A549 (cell line): ENCODE measurements at regions not wholly inside any gene's neighbourhood (a gene's known extent, or its start where the extent isn't known, plus 50 kb on each side); places are given as distances from the start of the nearest gene placed in this dataset.

Source experiments
- ATAC-seq, 2 experiments: fragments of 200-7000 bp in 1 of 2; fragments of >200 bp in 1 of 2; cut with Nextera tagmentation in 1 of 2; cut with Tn5 transposase in 1 of 2; 3 replicates each; pipeline versions ENCODE4 v1.8.0 to v1.9.1; 2018 to 2020; ENCODE audit warnings: mild to moderate bottlenecking in 1 of 2, moderate library complexity in 1 of 2
- CTCF ChIA-PET: fragments of 300-600 bp; sonication (Branson Sonifier 250); formaldehyde crosslinking; extraction: SDS; loops from one replicate; lab custom pipeline; 2021; ENCODE audit warnings: antibody characterized with exemption, inconsistent platforms; lab: Yijun Ruan, JAX
- POLR2A ChIA-PET: fragments of 350-600 bp; formaldehyde crosslinking; extraction: SDS; loops from one replicate; lab custom pipeline; 2021; ENCODE audit warnings: antibody characterized with exemption, inconsistent platforms; lab: Yijun Ruan, JAX
- DNase-seq, 2 experiments: peaks; one replicate each; pipeline versions ENCODE4 v3.0.0 to v3.0.0-alpha.2; 2011 to 2016; ENCODE audit warnings: low read depth in 1 of 2, low spot score in 1 of 2
- FAIRE-seq: peaks from 2 replicates; lab custom pipeline; 2011; peaks lifted over from hg19 to GRCh38; lab: Jason Lieb, UNC
- H3K27ac ChIP-seq, 2 experiments: fragments of >200 bp; sonication (Bioruptor Twin); formaldehyde crosslinking; 3 replicates each; pipeline ENCODE4 v1.5.1; 2016 to 2017
- H3K4me1 ChIP-seq: fragments of >200 bp; sonication (Bioruptor Twin); formaldehyde crosslinking; 3 replicates; pipeline ENCODE4 v1.6.1; 2016
- H3K4me2 ChIP-seq: fragments of >200 bp; sonication (Bioruptor Twin); formaldehyde crosslinking; 3 replicates; pipeline ENCODE4 v1.6.1; 2016
- H3K4me3 ChIP-seq: fragments of >200 bp; sonication (Bioruptor Twin); formaldehyde crosslinking; 3 replicates; pipeline ENCODE4 v1.5.1; 2016
- H3K9me3 ChIP-seq: fragments of >200 bp; sonication (Bioruptor Twin); formaldehyde crosslinking; 3 replicates; pipeline ENCODE4 v1.6.1; 2016
- CHD4 ChIP-seq: fragments of 200-600 bp; sonication (generic); IDR thresholded peaks from 2 replicates; pipeline ENCODE4 v1.6.1; 2016; ENCODE audit warnings: antibody characterized with exemption, mild to moderate bottlenecking, borderline replicate concordance
- EHF ChIP-seq: fragments of 250-450 bp; sonication (Bioruptor Pico); IDR thresholded peaks from 2 replicates; pipeline ENCODE4 v1.5.0; 2020; ENCODE audit warnings: mild to moderate bottlenecking
- ESRRA ChIP-seq: fragments of 150-350 bp; IDR thresholded peaks from 2 replicates; pipeline ENCODE4 v1.6.1; 2014; ENCODE audit warnings: mild to moderate bottlenecking, low read length, borderline replicate concordance
- FOXS1 ChIP-seq: fragments of 250-450 bp; sonication (Bioruptor Pico); IDR thresholded peaks from 2 replicates; pipeline ENCODE4 v1.5.0; 2020; ENCODE audit warnings: mild to moderate bottlenecking, moderate library complexity
- GATA3 ChIP-seq: IDR thresholded peaks from 2 replicates; pipeline ENCODE4 v1.6.1; 2012; ENCODE audit warnings: borderline replicate concordance
- HDAC2 ChIP-seq: fragments of 200-600 bp; sonication (generic); IDR thresholded peaks from 2 replicates; pipeline ENCODE4 v1.6.1; 2016
- HEYL ChIP-seq: fragments of 250-450 bp; sonication (Bioruptor Pico); IDR thresholded peaks from 2 replicates; pipeline ENCODE4 v1.8.0; 2021; ENCODE audit warnings: mild to moderate bottlenecking, moderate library complexity
- HOXA7 ChIP-seq: fragments of 250-450 bp; sonication (Bioruptor Pico); IDR thresholded peaks from 2 replicates; pipeline ENCODE4 v1.5.0; 2020; ENCODE audit warnings: mild to moderate bottlenecking, moderate library complexity
- HOXB5 ChIP-seq: fragments of 250-450 bp; sonication (Bioruptor Pico); IDR thresholded peaks from 2 replicates; pipeline ENCODE4 v1.5.0; 2020; ENCODE audit warnings: mild to moderate bottlenecking, moderate library complexity
- JUN ChIP-seq, 2 experiments: fragments of >200 bp; sonication (Bioruptor Twin); formaldehyde crosslinking; IDR thresholded peaks; 2 replicates in 1 of 2; 3 replicates in 1 of 2; pipeline ENCODE4 v1.6.1; 2016 to 2017
- KDM5A ChIP-seq: fragments of 200-600 bp; sonication (generic); IDR thresholded peaks from 2 replicates; pipeline ENCODE4 v1.6.1; 2016; ENCODE audit warnings: antibody characterized with exemption, mild to moderate bottlenecking
- MAFK ChIP-seq: fragments of 450-650 bp; IDR thresholded peaks from 2 replicates; pipeline ENCODE4 v1.6.1; 2014; ENCODE audit not compliant: partially characterized antibody
- MAZ ChIP-seq: fragments of 150-350 bp; IDR thresholded peaks from 2 replicates; pipeline ENCODE4 v1.6.1; 2014; ENCODE audit warnings: antibody characterized with exemption, low read depth, low read length, borderline replicate concordance
- MYC ChIP-seq: IDR thresholded peaks from 2 replicates; pipeline ENCODE4 v1.6.1; 2012; ENCODE audit warnings: mild to moderate bottlenecking, inconsistent platforms, low read length, improper control_type of control experiment, borderline replicate concordance
- NR3C1 ChIP-seq: fragments of >200 bp; sonication (Bioruptor Twin); formaldehyde crosslinking; IDR thresholded peaks from 3 replicates; pipeline ENCODE4 v1.6.1; 2017
- POLR2AphosphoS2 ChIP-seq: conservative IDR thresholded peaks from 2 replicates; pipeline ENCODE4 v1.6.1; 2012; ENCODE audit warnings: low read length, improper control_type of control experiment, inconsistent platforms
- RARB ChIP-seq: fragments of 250-450 bp; sonication (Bioruptor Pico); IDR thresholded peaks from 2 replicates; pipeline ENCODE4 v1.8.0; 2021; ENCODE audit warnings: mild to moderate bottlenecking, moderate library complexity
- RCOR1 ChIP-seq: fragments of 150-350 bp; IDR thresholded peaks from 2 replicates; pipeline ENCODE4 v1.6.1; 2014; ENCODE audit warnings: antibody characterized with exemption, low read length, low read depth
- RFX5 ChIP-seq: fragments of 450-650 bp; IDR thresholded peaks from 2 replicates; pipeline ENCODE4 v1.7.1; 2014; ENCODE audit warnings: antibody characterized with exemption, mild to moderate bottlenecking, moderate library complexity
- RNF2 ChIP-seq: fragments of 200-600 bp; sonication (generic); IDR thresholded peaks from 2 replicates; pipeline ENCODE4 v1.6.1; 2016; ENCODE audit warnings: low read depth, mild to moderate bottlenecking, antibody characterized with exemption, moderate library complexity, borderline replicate concordance
- SMC3 ChIP-seq: fragments of >200 bp; sonication (Bioruptor Twin); formaldehyde crosslinking; IDR thresholded peaks from 3 replicates; pipeline ENCODE4 v1.6.1; 2018; ENCODE audit warnings: inconsistent platforms
- SREBF2 ChIP-seq: fragments of 450-650 bp; IDR thresholded peaks from 2 replicates; pipeline ENCODE4 v1.6.1; 2014; ENCODE audit warnings: mild to moderate bottlenecking, moderate library complexity
- TFCP2L1 ChIP-seq: fragments of 250-450 bp; sonication (Bioruptor Pico); IDR thresholded peaks from 2 replicates; pipeline ENCODE4 v1.5.0; 2021; ENCODE audit warnings: mild to moderate bottlenecking
- WGBS: methylation state at CpG from one replicate; pipeline ENCODE4 v1.1.6; 2017; ENCODE audit errors: missing lambda C conversion rate; 5-methylcytosine and 5-hydroxymethylcytosine counted together
- TF ChIP-seq, protein P1 (sequence below): fragments of 250-450 bp; sonication (Bioruptor Pico); IDR thresholded peaks from 2 replicates; pipeline ENCODE4 v1.5.0; 2020; ENCODE audit warnings: low read depth, mild to moderate bottlenecking, moderate library complexity
- TF ChIP-seq, protein P2 (sequence below): IDR thresholded peaks from 2 replicates; pipeline ENCODE4 v1.6.1; 2012
- TF ChIP-seq, protein P3 (sequence below): fragments of >200 bp; sonication (Bioruptor Twin); formaldehyde crosslinking; IDR thresholded peaks from 3 replicates; pipeline ENCODE4 v1.6.1; 2016
- TF ChIP-seq, protein P4 (sequence below): fragments of 200-600 bp; sonication (generic); IDR thresholded peaks from 2 replicates; pipeline ENCODE4 v1.6.1; 2016; ENCODE audit warnings: antibody characterized with exemption, mild to moderate bottlenecking, moderate library complexity

DNA sequence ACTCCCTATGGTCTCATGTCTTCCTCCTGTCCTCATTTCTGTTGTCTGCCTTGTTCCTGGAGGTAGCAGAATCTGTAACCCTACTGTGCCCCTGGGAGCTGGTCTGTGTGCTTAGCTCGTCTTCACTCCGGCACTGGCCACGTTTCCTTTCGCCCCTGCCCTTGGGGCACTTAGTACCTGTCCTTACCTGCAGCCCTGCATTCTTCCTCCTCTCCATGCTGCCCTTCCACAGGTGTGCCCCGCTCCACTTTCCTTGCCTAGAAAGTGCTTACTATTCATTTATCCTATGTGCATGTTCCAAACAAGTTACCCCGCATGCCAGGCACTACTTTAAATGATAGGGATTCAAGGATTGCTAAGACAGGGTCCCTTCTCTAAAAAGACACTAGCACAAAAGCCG lies 199.9 kb upstream of the ZMIZ1 start:
- CTCF ChIA-PET = no interaction called here
- POLR2A ChIA-PET = no interaction called here
- DNase-seq = no peak
- no peak overlapping the region for H3K4me3 ChIP-seq
- no peaks in the 10 kb centered on the region for H3K4me1 ChIP-seq
- WGBS = 72% methylated on average over 7 of the region's 7 CpGs
- TF ChIP-seq MAFK (peak; percentile 32), GATA3 (no peak)
- H3K9me3 ChIP-seq = no peaks in the 10 kb centered on the region
- no peak for ATAC-seq
- H3K27ac ChIP-seq = no peak overlapping the region
- H3K4me2 ChIP-seq = no peak overlapping the region
- no peak for FAIRE-seq

DNA sequence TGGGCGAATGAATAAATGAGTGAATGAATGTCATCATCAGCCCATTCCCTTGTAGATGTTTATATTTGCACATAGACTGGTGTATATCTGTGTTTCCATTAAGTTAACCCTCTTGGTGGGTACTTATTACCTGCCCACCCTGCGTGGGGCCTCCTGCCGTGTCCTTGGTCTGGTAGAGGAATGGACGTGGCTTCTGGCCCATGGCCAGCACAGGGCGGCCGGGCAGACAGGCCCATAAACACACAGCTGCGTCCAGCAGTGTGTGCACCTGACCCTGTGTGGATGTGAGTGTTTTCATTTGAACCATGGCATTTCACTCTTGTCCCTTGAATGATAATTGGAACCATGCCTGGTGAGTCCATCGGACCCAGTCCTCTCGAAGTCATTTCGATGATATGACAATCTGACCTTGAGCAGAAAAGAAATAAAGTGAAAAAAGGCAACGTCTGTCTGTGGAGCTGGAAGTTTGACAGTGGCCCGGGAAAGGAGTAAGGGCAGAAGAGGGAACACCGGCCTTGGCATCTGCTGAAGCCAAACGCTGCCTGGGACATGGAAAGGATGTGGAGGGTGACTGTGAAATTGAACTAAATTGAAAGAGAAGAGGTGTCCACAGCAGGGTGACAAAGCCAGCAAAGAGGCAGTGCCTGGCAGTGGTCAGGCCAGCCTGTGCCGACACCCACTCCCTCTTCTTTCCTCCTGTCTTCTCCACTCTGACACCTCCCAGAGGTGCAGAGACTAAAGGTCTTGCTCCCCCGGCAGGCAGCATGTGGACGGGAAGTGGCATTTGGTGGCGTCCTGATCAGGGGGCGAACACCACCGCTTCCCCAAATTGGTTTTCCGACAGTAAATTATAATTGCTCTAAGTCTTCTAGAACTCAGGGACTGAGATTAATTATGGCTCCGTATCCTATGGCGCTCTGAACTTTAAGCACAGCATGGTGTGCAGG lies 199.0 kb upstream of the ZMIZ1 start:
- Histone ChIP-seq H3K9me3 (no peaks in the 10 kb centered on the region), H3K4me2 (no peak overlapping the region), H3K4me3 (no peak overlapping the region), H3K4me1 (no peaks in the 10 kb centered on the region), H3K27ac (no peak overlapping the region)
- no peak for TF ChIP-seq FOXS1 (CRISPR knock-in tag)
- TF ChIP-seq KDM5A = no peak
- TF ChIP-seq SMC3 = no peak
- TF ChIP-seq, protein P1, sequence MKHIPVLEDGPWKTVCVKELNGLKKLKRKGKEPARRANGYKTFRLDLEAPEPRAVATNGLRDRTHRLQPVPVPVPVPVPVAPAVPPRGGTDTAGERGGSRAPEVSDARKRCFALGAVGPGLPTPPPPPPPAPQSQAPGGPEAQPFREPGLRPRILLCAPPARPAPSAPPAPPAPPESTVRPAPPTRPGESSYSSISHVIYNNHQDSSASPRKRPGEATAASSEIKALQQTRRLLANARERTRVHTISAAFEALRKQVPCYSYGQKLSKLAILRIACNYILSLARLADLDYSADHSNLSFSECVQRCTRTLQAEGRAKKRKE (CRISPR knock-in tag) = no peak
- TF ChIP-seq HOXB5 = no peak
- TF ChIP-seq MAZ = no peak
- no peak for TF ChIP-seq SREBF2
- no peak for TF ChIP-seq RCOR1
- TF ChIP-seq ESRRA = no peak
- no peak for TF ChIP-seq HEYL (CRISPR knock-in tag)
- no peak for TF ChIP-seq RARB (CRISPR knock-in tag)
- TF ChIP-seq TFCP2L1 = no peak
- TF ChIP-seq, protein P2, sequence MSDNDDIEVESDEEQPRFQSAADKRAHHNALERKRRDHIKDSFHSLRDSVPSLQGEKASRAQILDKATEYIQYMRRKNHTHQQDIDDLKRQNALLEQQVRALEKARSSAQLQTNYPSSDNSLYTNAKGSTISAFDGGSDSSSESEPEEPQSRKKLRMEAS = no peak
- TF ChIP-seq RFX5 = no peak
- no peak for TF ChIP-seq CHD4
- TF ChIP-seq RNF2 = no peak
- TF ChIP-seq HOXA7 (CRISPR knock-in tag) = no peak
- ATAC-seq (no peak), DNase-seq (no peak), FAIRE-seq (no peak)
- CTCF ChIA-PET = no interaction called here
- 75% methylated on average over 23 of the region's 23 CpGs for WGBS
- POLR2A ChIA-PET = no interaction called here

DNA sequence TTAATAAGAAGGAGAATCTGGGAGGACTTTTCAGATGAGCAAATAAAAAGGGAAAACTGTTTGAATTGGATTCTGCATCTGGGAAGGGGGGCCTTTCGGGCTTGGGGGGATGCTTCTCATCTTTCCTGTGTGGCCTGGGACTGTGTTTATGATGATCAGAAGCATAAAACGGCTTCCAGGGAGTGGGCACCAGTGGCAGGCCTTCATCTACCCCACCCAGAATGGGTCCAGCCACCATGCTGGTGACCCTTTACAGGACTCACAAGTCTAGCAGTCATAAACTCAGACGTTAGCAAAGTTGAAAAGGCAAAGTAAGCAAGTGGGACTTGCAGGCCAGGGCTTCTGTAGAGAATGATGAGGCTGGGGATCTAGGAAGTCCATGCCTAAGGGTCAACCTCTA lies 198.3 kb upstream of the ZMIZ1 start:
- no peak for FAIRE-seq
- H3K4me2 ChIP-seq = no peak overlapping the region
- 35% methylated on average over 3 of the region's 3 CpGs for WGBS
- CTCF ChIA-PET = interaction anchor here (1.1 kb wide), 1 partner anchor 52 kb away, joined by 3 read pairs; no protein-coding TSS in a partner anchor
- H3K27ac ChIP-seq = no peak overlapping the region
- DNase-seq = no peak
- TF ChIP-seq TFCP2L1 (no peak), HEYL (CRISPR knock-in tag) (no peak), EHF (CRISPR knock-in tag) (no peak), HDAC2 (no peak), FOXS1 (CRISPR knock-in tag) (no peak), ESRRA (no peak), JUN (IDR thresholded peaks at IDR 0.05) (no peak), POLR2AphosphoS2 (no peak), MYC (no peak), NR3C1 (no peak), HOXA7 (CRISPR knock-in tag) (no peak)
- TF ChIP-seq, protein P3, sequence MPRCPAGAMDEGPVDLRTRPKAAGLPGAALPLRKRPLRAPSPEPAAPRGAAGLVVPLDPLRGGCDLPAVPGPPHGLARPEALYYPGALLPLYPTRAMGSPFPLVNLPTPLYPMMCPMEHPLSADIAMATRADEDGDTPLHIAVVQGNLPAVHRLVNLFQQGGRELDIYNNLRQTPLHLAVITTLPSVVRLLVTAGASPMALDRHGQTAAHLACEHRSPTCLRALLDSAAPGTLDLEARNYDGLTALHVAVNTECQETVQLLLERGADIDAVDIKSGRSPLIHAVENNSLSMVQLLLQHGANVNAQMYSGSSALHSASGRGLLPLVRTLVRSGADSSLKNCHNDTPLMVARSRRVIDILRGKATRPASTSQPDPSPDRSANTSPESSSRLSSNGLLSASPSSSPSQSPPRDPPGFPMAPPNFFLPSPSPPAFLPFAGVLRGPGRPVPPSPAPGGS = no peak
- TF ChIP-seq, protein P4, sequence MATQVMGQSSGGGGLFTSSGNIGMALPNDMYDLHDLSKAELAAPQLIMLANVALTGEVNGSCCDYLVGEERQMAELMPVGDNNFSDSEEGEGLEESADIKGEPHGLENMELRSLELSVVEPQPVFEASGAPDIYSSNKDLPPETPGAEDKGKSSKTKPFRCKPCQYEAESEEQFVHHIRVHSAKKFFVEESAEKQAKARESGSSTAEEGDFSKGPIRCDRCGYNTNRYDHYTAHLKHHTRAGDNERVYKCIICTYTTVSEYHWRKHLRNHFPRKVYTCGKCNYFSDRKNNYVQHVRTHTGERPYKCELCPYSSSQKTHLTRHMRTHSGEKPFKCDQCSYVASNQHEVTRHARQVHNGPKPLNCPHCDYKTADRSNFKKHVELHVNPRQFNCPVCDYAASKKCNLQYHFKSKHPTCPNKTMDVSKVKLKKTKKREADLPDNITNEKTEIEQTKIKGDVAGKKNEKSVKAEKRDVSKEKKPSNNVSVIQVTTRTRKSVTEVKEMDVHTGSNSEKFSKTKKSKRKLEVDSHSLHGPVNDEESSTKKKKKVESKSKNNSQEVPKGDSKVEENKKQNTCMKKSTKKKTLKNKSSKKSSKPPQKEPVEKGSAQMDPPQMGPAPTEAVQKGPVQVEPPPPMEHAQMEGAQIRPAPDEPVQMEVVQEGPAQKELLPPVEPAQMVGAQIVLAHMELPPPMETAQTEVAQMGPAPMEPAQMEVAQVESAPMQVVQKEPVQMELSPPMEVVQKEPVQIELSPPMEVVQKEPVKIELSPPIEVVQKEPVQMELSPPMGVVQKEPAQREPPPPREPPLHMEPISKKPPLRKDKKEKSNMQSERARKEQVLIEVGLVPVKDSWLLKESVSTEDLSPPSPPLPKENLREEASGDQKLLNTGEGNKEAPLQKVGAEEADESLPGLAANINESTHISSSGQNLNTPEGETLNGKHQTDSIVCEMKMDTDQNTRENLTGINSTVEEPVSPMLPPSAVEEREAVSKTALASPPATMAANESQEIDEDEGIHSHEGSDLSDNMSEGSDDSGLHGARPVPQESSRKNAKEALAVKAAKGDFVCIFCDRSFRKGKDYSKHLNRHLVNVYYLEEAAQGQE = no peak
- TF ChIP-seq, protein P1 (CRISPR knock-in tag) = no peak
- TF ChIP-seq, all 56 proteins: peak for 0
- POLR2A ChIA-PET = no interaction called here
- no peaks in the 10 kb centered on the region for H3K9me3 ChIP-seq
- no peaks in the 10 kb centered on the region for H3K4me1 ChIP-seq
- no peak for ATAC-seq
- no peak overlapping the region for H3K4me3 ChIP-seq
